Subcutaneous abdominal adipose tissue (tissue), 5 donors: ENCODE measurements at regions not wholly inside any gene's neighbourhood (a gene's known extent, or its start where the extent isn't known, plus 50 kb on each side); places are given as distances from the start of the nearest gene placed in this dataset.
"Not testable (repeated sequence)": the region's sequence is repeated elsewhere in the genome, so short reads cannot be mapped to it uniquely, and the experiment has no call there.

Source experiments
- H3K27ac ChIP-seq: one replicate; pipeline ENCODE4 v1.7.0; 2013; ENCODE audit warnings: low read depth, mild to moderate bottlenecking, inconsistent platforms, low read length, moderate library complexity
- H3K27me3 ChIP-seq, 5 donors: one replicate each; pipeline ENCODE4 v1.7.0; 2013; ENCODE audit warnings: low read length in 5 of 5, inconsistent platforms in 1 of 5; ENCODE audit not compliant: control insufficient read depth in 5 of 5, insufficient read depth in 4 of 5
- H3K36me3 ChIP-seq, 5 donors: one replicate each; pipeline ENCODE4 v1.7.0; 2013; ENCODE audit warnings: low read length in 5 of 5; ENCODE audit not compliant: control insufficient read depth in 5 of 5, insufficient read depth in 5 of 5
- H3K4me1 ChIP-seq, 5 donors: one replicate each; pipeline ENCODE4 v1.7.0; 2013; ENCODE audit warnings: low read length in 5 of 5, mild to moderate bottlenecking in 3 of 5, moderate library complexity in 1 of 5; ENCODE audit not compliant: control insufficient read depth in 5 of 5, insufficient read depth in 5 of 5
- H3K4me3 ChIP-seq, 5 donors: one replicate each; pipeline ENCODE4 v1.7.0; 2013; ENCODE audit warnings: low read length in 5 of 5, low read depth in 1 of 5
- H3K9ac ChIP-seq, 5 donors: one replicate each; pipeline ENCODE4 v1.7.0; 2013; ENCODE audit warnings: low read length in 5 of 5, mild to moderate bottlenecking in 4 of 5, moderate library complexity in 3 of 5
- H3K9me3 ChIP-seq, 5 donors: one replicate each; pipeline ENCODE4 v1.7.0; 2013; ENCODE audit warnings: low read length in 5 of 5; ENCODE audit not compliant: control insufficient read depth in 5 of 5
- donor health status: healthy.
- donor health status: healthy.
- donor health status: healthy.
- donor health status: healthy.
- donor health status: healthy.

GRCh38 chr4:158089897-158090296 lies 82.9 kb downstream of the GASK1B start:
- peaks cover 0 to 11% (median 0%) of the 10 kb centered on the region in 5 donors for H3K4me1 ChIP-seq
- not testable (repeated sequence) for H3K27me3 ChIP-seq, H3K9me3 ChIP-seq, H3K9ac ChIP-seq, H3K36me3 ChIP-seq, H3K27ac ChIP-seq
- peak overlapping the region in 4 of 5 donors; percentile 4 to 47 (median 33) for H3K4me3 ChIP-seq

GRCh38 chr4:158080354-158080753 lies 92.5 kb downstream of the GASK1B start:
- H3K9me3 ChIP-seq: no peaks in the 10 kb centered on the region
- H3K4me3 ChIP-seq: no peak overlapping the region
- no peaks in the 10 kb centered on the region for H3K36me3 ChIP-seq
- peaks cover 0 to 5% (median 5%) of the 10 kb centered on the region in 5 donors for H3K4me1 ChIP-seq
- no peak overlapping the region for H3K9ac ChIP-seq
- no peak overlapping the region for H3K27ac ChIP-seq
- H3K27me3 ChIP-seq: no peaks in the 10 kb centered on the region

GRCh38 chr4:158079661-158080060 lies 93.2 kb downstream of the GASK1B start:
- Histone ChIP-seq H3K36me3 (no peaks in the 10 kb centered on the region), H3K27me3 (no peaks in the 10 kb centered on the region), H3K9ac (no peak overlapping the region), H3K9me3 (no peaks in the 10 kb centered on the region), H3K4me1 (peaks cover 0 to 5% (median 5%) of the 10 kb centered on the region in 5 donors), H3K4me3 (no peak overlapping the region), H3K27ac (no peak overlapping the region)

GRCh38 chr4:158077835-158078234 lies 95.0 kb downstream of the GASK1B start:
- H3K27me3 ChIP-seq: no peaks in the 10 kb centered on the region
- no peaks in the 10 kb centered on the region for H3K9me3 ChIP-seq
- no peak overlapping the region for H3K27ac ChIP-seq
- no peaks in the 10 kb centered on the region for H3K36me3 ChIP-seq
- peaks cover 0 to 5% (median 5%) of the 10 kb centered on the region in 5 donors for H3K4me1 ChIP-seq
- H3K4me3 ChIP-seq: no peak overlapping the region
- no peak overlapping the region for H3K9ac ChIP-seq

GRCh38 chr4:158074851-158075250 lies 98.0 kb downstream of the GASK1B start:
- H3K36me3 ChIP-seq: no peaks in the 10 kb centered on the region

GRCh38 chr4:158071931-158072330 lies 100.9 kb downstream of the GASK1B start:
- Histone ChIP-seq H3K4me1 (peaks cover 0 to 9% (median 3%) of the 10 kb centered on the region in 5 donors), H3K27ac (no peak overlapping the region), H3K36me3 (no peaks in the 10 kb centered on the region), H3K27me3 (no peaks in the 10 kb centered on the region), H3K9me3 (no peaks in the 10 kb centered on the region), H3K4me3 (no peak overlapping the region), H3K9ac (no peak overlapping the region)

More at GRCh38 chr4:158074851-158075250, 98.0 kb downstream of the GASK1B start:
- H3K4me1 ChIP-seq: peaks cover 0 to 5% (median 3%) of the 10 kb centered on the region in 5 donors
- no peaks in the 10 kb centered on the region for H3K27me3 ChIP-seq
- no peak overlapping the region for H3K4me3 ChIP-seq
- H3K9ac ChIP-seq: no peak overlapping the region
- H3K27ac ChIP-seq: no peak overlapping the region
- H3K9me3 ChIP-seq: no peaks in the 10 kb centered on the region

GRCh38 chr4:158068068-158068467 lies 104.8 kb downstream of the GASK1B start:
- Histone ChIP-seq H3K36me3 (no peaks in the 10 kb centered on the region), H3K27me3 (no peaks in the 10 kb centered on the region), H3K9ac (no peak overlapping the region), H3K4me1 (peaks cover 0 to 9% (median 3%) of the 10 kb centered on the region in 5 donors), H3K27ac (peak overlapping the region; percentile 50), H3K4me3 (no peak overlapping the region), H3K9me3 (no peaks in the 10 kb centered on the region)

- H3K9me3 ChIP-seq: no peaks in the 10 kb centered on the region
- H3K27ac ChIP-seq: peak overlapping the region; percentile 45
- H3K4me1 ChIP-seq: peaks cover 0 to 9% (median 3%) of the 10 kb centered on the region in 5 donors
- no peak overlapping the region for H3K4me3 ChIP-seq
- H3K9ac ChIP-seq: no peak overlapping the region
- no peaks in the 10 kb centered on the region for H3K27me3 ChIP-seq
- no peaks in the 10 kb centered on the region for H3K36me3 ChIP-seq
Measured at GRCh38 chr4:158067646-158068045, 105.2 kb downstream of the GASK1B start.

GRCh38 chr4:158065603-158066002 lies 107.2 kb downstream of the GASK1B start:
- no peaks in the 10 kb centered on the region for H3K9me3 ChIP-seq
- H3K27ac ChIP-seq: no peak overlapping the region
- H3K4me1 ChIP-seq: peaks cover 0 to 9% (median 3%) of the 10 kb centered on the region in 5 donors
- no peak overlapping the region for H3K9ac ChIP-seq
- H3K4me3 ChIP-seq: no peak overlapping the region
- no peaks in the 10 kb centered on the region for H3K27me3 ChIP-seq
- H3K36me3 ChIP-seq: no peaks in the 10 kb centered on the region

GRCh38 chr4:158065176-158065575 lies 107.6 kb downstream of the GASK1B start:
- Histone ChIP-seq H3K4me3 (no peak overlapping the region), H3K36me3 (no peaks in the 10 kb centered on the region), H3K27ac (no peak overlapping the region), H3K9me3 (no peaks in the 10 kb centered on the region), H3K9ac (no peak overlapping the region), H3K27me3 (no peaks in the 10 kb centered on the region), H3K4me1 (peaks cover 0 to 9% (median 3%) of the 10 kb centered on the region in 5 donors)
